ENCODE measurements at regions not wholly inside any gene's neighbourhood (a gene's known extent, or its start where the extent isn't known, plus 50 kb on each side); places are given as distances from the start of the nearest gene placed in this dataset.

GRCh38 chr10:31081937-31082840 is 50.5 kb upstream of the ZNF438 start:
- peak; percentile 100 for FAIRE-seq

DNA sequence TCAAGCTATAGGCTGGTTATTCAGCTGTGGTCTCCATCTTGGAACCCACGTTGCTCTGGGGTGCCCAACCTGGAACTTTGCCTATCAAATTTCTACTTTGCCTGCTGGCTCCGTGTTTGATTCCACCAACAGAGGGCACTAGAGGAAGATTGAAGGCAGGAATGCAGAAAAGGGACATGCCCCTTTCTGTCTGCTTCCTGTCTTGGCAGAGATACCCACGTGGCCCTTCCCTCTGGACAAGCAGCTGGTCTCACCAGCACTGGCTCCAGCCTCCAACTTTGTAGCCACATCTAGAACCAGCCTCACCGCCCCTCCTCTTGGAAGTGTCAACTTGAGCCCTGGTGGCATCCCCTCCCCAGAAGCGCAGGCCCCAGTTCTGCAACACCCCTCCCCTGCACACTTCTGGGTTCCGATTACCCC is 52.1 kb upstream of the ZNF438 start:
- FAIRE-seq: no peak

DNA sequence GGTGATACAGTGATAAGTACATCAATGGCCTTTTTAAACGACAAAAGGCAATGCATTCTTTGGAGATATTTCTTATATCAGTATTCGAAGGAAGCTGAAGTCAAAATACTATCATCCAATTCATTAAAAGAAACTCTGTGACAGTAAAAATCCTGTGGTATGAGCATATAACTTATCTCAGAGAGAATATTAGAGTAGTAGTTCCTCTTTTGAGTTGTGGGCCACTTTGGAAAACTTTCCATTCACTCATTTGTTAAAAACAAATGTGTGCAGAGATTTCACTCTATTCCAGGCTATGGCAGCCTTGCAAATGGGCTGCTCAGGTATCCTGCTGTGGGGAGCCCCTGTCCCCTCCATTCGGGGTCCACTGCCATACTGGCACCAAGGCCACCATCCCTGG is 55.3 kb upstream of the ZNF438 start:
- no peak for FAIRE-seq

DNA sequence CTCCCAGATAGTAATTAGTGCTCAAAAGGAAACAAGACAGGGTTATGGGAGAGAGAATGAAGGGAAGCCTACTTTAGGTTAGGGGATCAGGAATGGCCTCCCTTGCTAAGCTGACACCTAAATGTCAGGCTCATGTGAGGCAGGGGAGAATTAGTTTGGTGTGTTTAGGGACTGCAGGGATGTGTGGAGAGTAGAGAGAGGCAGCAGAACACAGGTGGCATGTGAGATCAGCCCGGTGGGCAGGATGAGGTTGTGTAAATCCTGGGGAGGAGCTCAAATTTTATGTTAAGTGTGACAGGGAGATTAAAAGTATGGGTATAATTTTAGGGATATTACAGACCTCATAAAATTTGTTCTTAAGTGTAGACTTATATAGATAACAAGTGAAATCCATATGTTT is 56.2 kb upstream of the ZNF438 start:
- no peak for FAIRE-seq

- FAIRE-seq: no peak
These were observed 59.4 kb upstream of the ZNF438 start for GRCh38 chr10:31090894-31091607.

DNA sequence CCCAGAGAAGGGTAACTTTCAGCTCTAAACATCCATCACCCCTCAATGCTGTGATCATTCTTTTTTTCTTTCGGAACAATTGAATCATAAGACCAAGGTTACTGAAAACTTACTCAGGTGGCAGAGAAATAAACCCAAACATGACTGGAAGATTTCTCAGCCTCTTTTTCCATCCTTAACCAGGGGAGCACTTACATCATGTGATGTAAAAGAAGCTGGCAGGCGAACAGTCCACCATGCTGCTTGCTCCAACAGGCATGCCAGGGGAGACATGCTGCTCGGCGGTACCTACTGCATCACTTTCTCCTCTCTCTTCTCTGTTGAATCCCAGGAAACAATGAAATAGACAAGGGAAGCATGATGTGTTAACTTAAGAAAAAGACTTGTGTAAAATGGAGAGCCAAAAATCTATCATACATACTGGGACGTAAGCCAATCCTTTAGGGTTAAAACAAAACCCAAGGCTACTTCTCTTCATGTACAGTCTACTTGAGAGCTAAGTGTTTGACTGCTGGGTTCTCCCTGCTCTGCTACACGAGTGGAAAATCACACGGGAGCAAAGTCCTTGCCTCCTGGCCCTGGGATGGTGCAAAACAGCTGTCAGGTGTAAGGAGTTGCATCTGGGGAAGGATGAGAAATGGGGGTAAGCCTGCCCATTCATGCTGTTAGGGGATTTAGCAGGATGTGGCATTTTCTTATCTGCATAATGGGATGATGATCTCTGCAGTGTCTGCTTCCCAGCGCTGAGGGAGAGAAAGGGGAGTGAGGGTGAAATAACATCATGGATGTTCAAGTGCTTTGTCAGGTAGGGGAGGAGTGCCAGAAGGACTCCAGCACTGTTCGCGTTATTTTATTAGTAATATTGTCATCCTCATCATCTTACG is 64.3 kb upstream of the ZNF438 start:
- FAIRE-seq: no peak

GRCh38 chr10:31098046-31098445 is 66.4 kb upstream of the ZNF438 start:
- FAIRE-seq: no peak

DNA sequence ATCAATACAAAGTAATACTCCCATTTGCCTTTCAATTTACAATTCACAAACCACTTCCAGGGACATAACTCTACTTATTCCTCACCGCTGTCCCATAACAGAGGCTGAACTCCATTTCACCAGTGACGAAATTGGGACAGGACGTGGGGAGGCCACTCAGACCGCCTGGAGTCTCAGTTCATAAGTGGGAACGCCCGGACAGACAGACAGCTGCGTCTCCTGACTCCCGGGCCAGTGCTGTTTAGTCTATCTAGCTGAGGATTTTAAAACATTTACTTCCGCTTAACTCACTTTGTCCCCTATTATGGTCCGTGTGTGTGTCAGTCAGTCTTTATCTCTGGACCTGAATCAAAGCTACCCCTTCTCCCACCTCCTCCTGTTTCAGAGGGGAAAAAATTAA is 67.4 kb upstream of the ZNF438 start:
- no peak for FAIRE-seq

- FAIRE-seq: no peak
These were observed 68.0 kb upstream of the ZNF438 start for GRCh38 chr10:31099664-31100063.

GRCh38 chr10:31100115-31100601 is 68.5 kb upstream of the ZNF438 start:
- no peak for FAIRE-seq

DNA sequence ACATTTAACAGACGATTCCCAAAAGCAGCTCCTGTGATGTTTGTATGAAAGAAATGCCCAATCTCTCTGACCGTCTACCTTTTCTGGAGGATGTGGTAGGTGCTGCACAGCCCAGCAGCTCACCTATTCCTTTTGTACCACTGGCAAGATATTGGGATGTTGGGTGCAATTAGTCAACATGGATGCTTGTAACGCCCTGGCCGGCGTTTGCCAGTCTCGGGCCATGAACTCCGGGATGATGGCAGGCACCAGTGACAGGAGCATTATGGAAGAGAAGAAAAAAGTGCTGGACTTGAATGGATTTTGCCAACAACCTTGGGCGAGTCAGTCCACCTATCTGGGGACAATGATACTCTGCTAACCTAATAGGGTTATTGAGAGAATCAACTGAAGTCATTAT is 69.0 kb upstream of the ZNF438 start:
- no peak for FAIRE-seq

GRCh38 chr10:31101123-31101522 is 69.5 kb upstream of the ZNF438 start:
- FAIRE-seq: no peak

DNA sequence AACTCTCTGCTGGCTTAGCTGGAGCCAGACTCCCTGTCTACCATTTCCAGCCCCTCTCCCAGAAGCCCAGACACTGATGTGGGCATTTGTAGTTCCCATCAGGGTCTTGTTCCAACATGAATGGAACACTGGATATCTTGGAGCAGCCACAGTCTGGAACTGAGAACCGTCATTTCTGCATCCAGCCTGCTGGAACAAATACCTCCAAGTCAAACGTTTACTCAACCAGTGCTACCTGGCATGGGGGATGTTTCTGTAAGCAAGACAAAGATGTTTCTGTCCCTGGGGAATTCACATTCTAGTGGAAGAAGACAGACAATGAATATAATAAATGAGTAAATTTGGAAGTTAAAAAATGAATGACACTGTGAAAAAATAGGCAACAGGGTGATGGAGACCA is 70.8 kb upstream of the ZNF438 start:
- no peak for FAIRE-seq

DNA sequence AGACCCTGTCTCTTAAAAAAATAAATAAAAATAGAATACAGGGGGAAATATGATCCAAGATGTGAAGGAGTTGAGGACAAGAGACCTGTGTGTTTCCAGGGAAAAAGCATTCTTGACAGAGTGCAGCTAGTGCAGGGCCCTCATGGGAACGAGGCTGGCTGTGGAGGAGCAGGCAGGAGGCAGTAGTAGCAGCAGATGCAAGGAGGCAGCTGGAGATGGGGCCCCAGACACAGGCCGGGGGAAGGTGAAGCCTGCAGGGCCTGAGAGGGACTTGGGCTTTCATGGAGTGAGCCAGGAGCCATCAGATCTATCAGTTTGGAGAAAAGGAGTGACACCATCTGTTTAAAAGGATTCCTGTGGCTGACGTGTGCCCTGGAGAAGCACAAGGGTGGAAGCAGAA is 71.4 kb upstream of the ZNF438 start:
- FAIRE-seq: no peak

GRCh38 chr10:31112961-31113360 is 81.3 kb upstream of the ZNF438 start:
- FAIRE-seq: no peak

- FAIRE-seq: no peak
These were observed 84.6 kb upstream of the ZNF438 start for GRCh38 chr10:31116226-31116625.

- no peak for FAIRE-seq
These were observed 86.9 kb upstream of the ZNF438 start for GRCh38 chr10:31118556-31118955.

DNA sequence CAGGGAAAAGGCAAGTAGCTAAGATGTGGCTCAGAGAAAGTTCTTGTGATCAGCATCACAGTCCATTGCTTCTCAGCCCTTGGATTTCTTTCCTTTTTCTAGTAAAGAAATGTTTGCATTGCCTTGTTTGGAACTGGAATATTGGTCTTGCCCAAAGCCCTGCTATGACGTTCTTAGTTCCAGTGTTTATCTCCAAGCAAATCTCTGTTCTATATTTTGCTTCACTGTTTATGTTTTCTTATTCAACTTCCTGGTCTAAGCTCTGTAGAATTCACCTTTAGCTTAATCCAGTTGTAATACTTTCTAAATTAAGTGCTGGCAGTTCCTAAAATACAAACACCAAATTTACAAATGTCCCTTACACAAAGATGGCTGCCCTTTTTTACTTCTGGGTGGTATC is 88.7 kb upstream of the ZNF438 start:
- FAIRE-seq: no peak

DNA sequence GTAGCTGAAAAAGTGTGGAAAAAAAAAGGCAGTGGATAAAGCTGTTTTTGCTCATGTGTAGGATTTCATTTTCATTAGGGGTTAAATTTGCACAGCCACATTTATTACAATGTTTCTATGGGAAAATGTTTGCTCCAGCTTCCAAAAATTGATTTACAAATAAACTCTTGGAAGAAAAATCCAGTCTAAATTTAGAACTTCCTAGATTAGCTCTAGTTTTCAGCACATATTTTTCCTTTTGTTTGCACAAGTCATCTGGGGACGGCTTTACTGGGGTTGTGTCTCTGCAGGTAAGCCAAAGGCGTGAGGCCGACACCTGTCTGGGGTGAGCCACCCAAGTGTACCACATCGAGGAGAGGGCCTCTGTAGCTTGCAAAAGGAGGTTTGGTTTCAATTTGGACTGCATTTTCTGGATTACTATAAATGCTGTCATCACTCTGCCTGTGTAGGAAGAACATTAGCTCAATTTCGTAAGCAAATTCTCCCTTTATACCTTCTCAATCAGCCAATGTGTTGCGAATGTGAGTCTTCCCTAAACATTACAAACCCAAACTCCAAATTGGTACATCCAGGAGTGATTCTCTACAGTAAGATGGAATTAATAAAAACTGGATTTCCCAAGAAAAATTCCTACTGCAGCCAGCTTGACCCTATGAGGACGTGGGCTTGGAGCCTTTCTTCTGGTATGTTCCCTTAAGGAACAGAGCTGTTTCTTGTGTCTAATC is 89.5 kb upstream of the ZNF438 start:
- FAIRE-seq: no peak

- no peak for FAIRE-seq
These were observed 90.3 kb upstream of the ZNF438 start for GRCh38 chr10:31121757-31122577.

GRCh38 chr10:31123946-31124345 is 92.3 kb upstream of the ZNF438 start:
- FAIRE-seq: no peak

All from TTC549 (cell line).